ENCODE measurements at regions not wholly inside any gene's neighbourhood (a gene's known extent, or its start where the extent isn't known, plus 50 kb on each side); places are given as distances from the start of the nearest gene placed in this dataset.

- Histone ChIP-seq H3K36me3 (ENCODE audit: control insufficient read depth, insufficient read depth, low read length) (no peaks in the 10 kb centered on the region), H3K56ac (ENCODE audit: extremely low read depth, insufficient read depth, low read length) (no peak overlapping the region), H3K4ac (ENCODE audit: low read depth, low read length) (no peak overlapping the region), H2BK15ac (ENCODE audit: low read depth, low read length) (no peak overlapping the region), H2BK20ac (ENCODE audit: low read depth, low read length) (peak overlapping the region; percentile 4; the same call in 1 of the 2 replicates), H3K4me3 (ENCODE audit: insufficient read depth, low read depth, low read length) (no peak overlapping the region), H3K9me1 (ENCODE audit: insufficient read depth, low read length) (peaks cover 2% of the 10 kb centered on the region; the same call in 1 of the 2 replicates), H3K4me2 (ENCODE audit: low read depth, low read length) (no peak overlapping the region), H3K79me1 (ENCODE audit: low read depth in 1 of 2, low read length in 2 of 2) (no peaks in the 10 kb centered on the region), H3K27ac (ENCODE audit: insufficient read depth, low read length) (no peak overlapping the region), H3K9me3 (ENCODE audit: control insufficient read depth, insufficient read depth, low read length) (no peaks in the 10 kb centered on the region), H2AK9ac (replicated peaks; ENCODE audit: low read depth, low read length, poor library complexity) (no peak overlapping the region), H3K18ac (ENCODE audit: low read depth, low read length) (no peak overlapping the region), H2AK5ac (ENCODE audit: low read depth, low read length) (no peak overlapping the region), H2AFZ (replicated peaks; ENCODE audit: low read length, poor library complexity) (no peak overlapping the region), H3K9ac (ENCODE audit: low read depth, low read length) (no peak overlapping the region), H3K14ac (replicated peaks; ENCODE audit: low read depth, low read length) (0 out of 2 replicates have a peak overlapping the region, but pooled peaks have one; percentile 37), H2BK5ac (ENCODE audit: low read depth, low read length, poor library complexity, severe bottlenecking) (no peak overlapping the region), H3K4me1 (ENCODE audit: control insufficient read depth, insufficient read depth, low read length) (peaks cover 5% of the 10 kb centered on the region), H4K20me1 (ENCODE audit: insufficient read depth, low read length) (no peaks in the 10 kb centered on the region), H3K23ac (ENCODE audit: low read depth, low read length) (no peak overlapping the region), H4K8ac (ENCODE audit: low read depth in 2 of 2, low read length in 2 of 2) (0 out of 4 replicates have a peak overlapping the region, but pooled peaks of 1 of the 2 experiments have one; percentile 55), H2BK120ac (ENCODE audit: low read depth, low read length) (no peak overlapping the region), H4K91ac (ENCODE audit: insufficient read depth, low read depth, low read length) (no peak overlapping the region), H4K5ac (ENCODE audit: low read depth, low read length) (no peak overlapping the region), H3K27me3 (ENCODE audit: control insufficient read depth, insufficient read depth, low read length) (no peaks in the 10 kb centered on the region)
- no peak for DNase-seq
- CTCF ChIA-PET = interaction anchor here (0.8 to 1.5 kb wide), 3 partner anchors 14 to 313 kb away, joined by 3 to 5 read pairs (median 3); no protein-coding TSS in a partner anchor
- dilution Hi-C loops (cut with HindIII; ENCODE audit: low sequenced_read_pairs, unreplicated experiment) (no loop called here), in situ Hi-C loops (cut with MboI; ENCODE audit: low sequenced_read_pairs) (no loop called here), intact Hi-C loops (cut with micrococcal nuclease) (no loop called here)
- no peak for TF ChIP-seq MAZ (IDR thresholded peaks at IDR 0.05; ENCODE audit: borderline replicate concordance, low read depth, low read length)
- no peak for TF ChIP-seq SMC3 (IDR thresholded peaks at IDR 0.05; ENCODE audit: low read depth, low read length)
- TF ChIP-seq, protein P1, sequence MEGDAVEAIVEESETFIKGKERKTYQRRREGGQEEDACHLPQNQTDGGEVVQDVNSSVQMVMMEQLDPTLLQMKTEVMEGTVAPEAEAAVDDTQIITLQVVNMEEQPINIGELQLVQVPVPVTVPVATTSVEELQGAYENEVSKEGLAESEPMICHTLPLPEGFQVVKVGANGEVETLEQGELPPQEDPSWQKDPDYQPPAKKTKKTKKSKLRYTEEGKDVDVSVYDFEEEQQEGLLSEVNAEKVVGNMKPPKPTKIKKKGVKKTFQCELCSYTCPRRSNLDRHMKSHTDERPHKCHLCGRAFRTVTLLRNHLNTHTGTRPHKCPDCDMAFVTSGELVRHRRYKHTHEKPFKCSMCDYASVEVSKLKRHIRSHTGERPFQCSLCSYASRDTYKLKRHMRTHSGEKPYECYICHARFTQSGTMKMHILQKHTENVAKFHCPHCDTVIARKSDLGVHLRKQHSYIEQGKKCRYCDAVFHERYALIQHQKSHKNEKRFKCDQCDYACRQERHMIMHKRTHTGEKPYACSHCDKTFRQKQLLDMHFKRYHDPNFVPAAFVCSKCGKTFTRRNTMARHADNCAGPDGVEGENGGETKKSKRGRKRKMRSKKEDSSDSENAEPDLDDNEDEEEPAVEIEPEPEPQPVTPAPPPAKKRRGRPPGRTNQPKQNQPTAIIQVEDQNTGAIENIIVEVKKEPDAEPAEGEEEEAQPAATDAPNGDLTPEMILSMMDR (conservative IDR thresholded peaks at IDR 0.05; ENCODE audit: low read depth, low read length) = no peak
- no peak for TF ChIP-seq CHD1 (IDR thresholded peaks at IDR 0.05; ENCODE audit: low read depth, low read length)
- TF ChIP-seq MXI1 (IDR thresholded peaks at IDR 0.05; ENCODE audit: borderline replicate concordance, low read depth, low read length) = no peak
- TF ChIP-seq MAFK (IDR thresholded peaks at IDR 0.05; ENCODE audit: low read depth, low read length) = no peak
- no peak for TF ChIP-seq NFE2L2 (IDR thresholded peaks at IDR 0.05; ENCODE audit: low read depth, low read length)
- no peak for TF ChIP-seq FOS (IDR thresholded peaks at IDR 0.05; ENCODE audit: low read depth, low read length)
- TF ChIP-seq, protein P2, sequence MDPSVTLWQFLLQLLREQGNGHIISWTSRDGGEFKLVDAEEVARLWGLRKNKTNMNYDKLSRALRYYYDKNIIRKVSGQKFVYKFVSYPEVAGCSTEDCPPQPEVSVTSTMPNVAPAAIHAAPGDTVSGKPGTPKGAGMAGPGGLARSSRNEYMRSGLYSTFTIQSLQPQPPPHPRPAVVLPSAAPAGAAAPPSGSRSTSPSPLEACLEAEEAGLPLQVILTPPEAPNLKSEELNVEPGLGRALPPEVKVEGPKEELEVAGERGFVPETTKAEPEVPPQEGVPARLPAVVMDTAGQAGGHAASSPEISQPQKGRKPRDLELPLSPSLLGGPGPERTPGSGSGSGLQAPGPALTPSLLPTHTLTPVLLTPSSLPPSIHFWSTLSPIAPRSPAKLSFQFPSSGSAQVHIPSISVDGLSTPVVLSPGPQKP (IDR thresholded peaks at IDR 0.05; ENCODE audit: borderline replicate concordance, low read depth, low read length) = no peak
- no peak for TF ChIP-seq RCOR1 (IDR thresholded peaks at IDR 0.05; ENCODE audit: insufficient replicate concordance, low read length)
- no peak for TF ChIP-seq BHLHE40 (IDR thresholded peaks at IDR 0.05; ENCODE audit: low read depth, low read length)
- no peak for TF ChIP-seq POLR2A (IDR thresholded peaks at IDR 0.05; ENCODE audit: low read depth, low read length)
- no peak for TF ChIP-seq CEBPB (IDR thresholded peaks at IDR 0.05; ENCODE audit: low read depth, low read length)
- no peak for TF ChIP-seq RFX5 (IDR thresholded peaks at IDR 0.05; ENCODE audit: low read depth, low read length)
- no peak for TF ChIP-seq USF2 (IDR thresholded peaks at IDR 0.05; ENCODE audit: low read depth, low read length)
- TF ChIP-seq RAD21 (IDR thresholded peaks at IDR 0.05; ENCODE audit: low read length) = no peak
- no peak for ATAC-seq (ENCODE audit: low read depth)
- WGBS, 2 experiments (ENCODE audit: extremely low coverage in 2 of 2, insufficient read length in 1 of 2) = no CpG with 5 or more reads among the region's 4 CpGs
- POLR2A ChIA-PET (ENCODE audit: unreplicated experiment) = no interaction called here
- no TSS peak for BruUV-seq (replicated peaks)
These were observed 67.6 kb upstream of the TSPAN2 start for GRCh38 chr1:115156826-115157468.
